Keratinocyte (primary cell): ENCODE measurements at regions not wholly inside any gene's neighbourhood (a gene's known extent, or its start where the extent isn't known, plus 50 kb on each side); places are given as distances from the start of the nearest gene placed in this dataset.

Experiments
- DNase-seq: peaks from one replicate; pipeline ENCODE4 v3.0.0-alpha.2; 2011; ENCODE audit warnings: low read depth, missing footprints, low spot score
- FAIRE-seq: peaks from 2 replicates; lab custom pipeline; 2011; peaks lifted over from hg19 to GRCh38; lab: Jason Lieb, UNC
- H2AFZ ChIP-seq: 2 replicates; pipeline ENCODE4 v1.6.0; 2012; ENCODE audit warnings: low read length, control low read depth, inconsistent platforms; ENCODE audit not compliant: control insufficient read depth
- H3K27ac ChIP-seq: 2 replicates; pipeline ENCODE4 v1.5.1; 2011; ENCODE audit warnings: low read length; ENCODE audit not compliant: control insufficient read depth, insufficient read depth
- H3K27me3 ChIP-seq: 3 replicates; pipeline ENCODE4 v1.6.0; 2011; ENCODE audit warnings: low read length; ENCODE audit not compliant: control insufficient read depth, insufficient read depth; ENCODE audit errors: extremely low read depth
- H3K36me3 ChIP-seq, 2 experiments: 2 replicates in 1 of 2; 3 replicates in 1 of 2; pipeline ENCODE4 v1.5.1; 2011; ENCODE audit warnings: low read length in 2 of 2, mild to moderate bottlenecking in 1 of 2; ENCODE audit not compliant: control insufficient read depth in 2 of 2, insufficient read depth in 2 of 2; ENCODE audit errors: extremely low read depth in 1 of 2
- H3K4me1 ChIP-seq: 3 replicates; pipeline ENCODE4 v1.5.1; 2011; ENCODE audit warnings: low read length; ENCODE audit not compliant: control insufficient read depth, insufficient read depth; ENCODE audit errors: extremely low read depth
- H3K4me2 ChIP-seq: 3 replicates; pipeline ENCODE4 v1.6.0; 2011; ENCODE audit warnings: low read depth, low read length; ENCODE audit not compliant: control insufficient read depth, insufficient read depth; ENCODE audit errors: extremely low read depth
- H3K4me3 ChIP-seq, 3 experiments: fragments of 200-600 bp in 1 of 3; sonication (generic) in 1 of 3; 2 replicates in 2 of 3; 3 replicates in 1 of 3; pipeline ENCODE4 v1.5.1; 2011 to 2016; ENCODE audit warnings: low read length in 3 of 3, mild to moderate bottlenecking in 3 of 3, control low read depth in 2 of 3, inconsistent platforms in 1 of 3, low read depth in 1 of 3, mixed read lengths in 1 of 3, mixed run types in 1 of 3, moderate library complexity in 1 of 3; ENCODE audit not compliant: control insufficient read depth in 2 of 3, insufficient read depth in 2 of 3; ENCODE audit errors: extremely low read depth in 1 of 3
- H3K79me2 ChIP-seq: 2 replicates; pipeline ENCODE4 v1.6.0; 2012; ENCODE audit warnings: low read length; ENCODE audit not compliant: control insufficient read depth, insufficient read depth
- H3K9ac ChIP-seq: 3 replicates; pipeline ENCODE4 v1.6.0; 2011; ENCODE audit warnings: low read length; ENCODE audit not compliant: control insufficient read depth, insufficient read depth; ENCODE audit errors: extremely low read depth
- H3K9me1 ChIP-seq: 3 replicates; pipeline ENCODE4 v1.6.0; 2011; ENCODE audit warnings: low read length; ENCODE audit not compliant: control insufficient read depth, insufficient read depth; ENCODE audit errors: extremely low read depth
- H3K9me3 ChIP-seq: 2 replicates; pipeline ENCODE4 v1.5.1; 2012; ENCODE audit warnings: low read depth, low read length; ENCODE audit not compliant: control insufficient read depth
- H4K20me1 ChIP-seq: 3 replicates; pipeline ENCODE4 v1.6.0; 2011; ENCODE audit warnings: low read length; ENCODE audit not compliant: control insufficient read depth, insufficient read depth; ENCODE audit errors: extremely low read depth
- EZH2 ChIP-seq: IDR thresholded peaks from one replicate; pipeline ENCODE4 v1.6.1; 2012; ENCODE audit warnings: inconsistent platforms, mild to moderate bottlenecking, low read length, moderate library complexity
- dilution Hi-C: fragments of 300-500 bp; cut with MboI; formaldehyde crosslinking; loops from one replicate; pipeline ENCODE4 v1.7.0; 2020; ENCODE audit warnings: low sequenced_read_pairs; ENCODE audit not compliant: extremely low pct_ligation_motif_present
- TF ChIP-seq, protein P1 (sequence below), 3 experiments: IDR thresholded peaks in 1 of 3; conservative IDR thresholded peaks in 1 of 3; optimal IDR thresholded peaks in 1 of 3; 2 replicates in 2 of 3; 3 replicates in 1 of 3; pipeline versions ENCODE3 to v1.5.1; 2011; ENCODE audit warnings: low read length in 3 of 3, mild to moderate bottlenecking in 3 of 3, moderate library complexity in 2 of 3, control low read depth in 1 of 3, inconsistent platforms in 1 of 3; ENCODE audit not compliant: insufficient read depth in 2 of 3; ENCODE audit errors: extremely low read depth in 1 of 3

- no peaks in the 10 kb centered on the region for H3K9me1 ChIP-seq
- no peaks in the 10 kb centered on the region for H3K27me3 ChIP-seq
- no peaks in the 10 kb centered on the region for H4K20me1 ChIP-seq
- H3K4me2 ChIP-seq, result no peak overlapping the region
- dilution Hi-C loops, result no loop called here
- no peaks in the 10 kb centered on the region for H3K9me3 ChIP-seq
- H2AFZ ChIP-seq, result no peak overlapping the region
- FAIRE-seq, result no peak
- no peak overlapping the region for H3K9ac ChIP-seq
- H3K4me1 ChIP-seq, result no peaks in the 10 kb centered on the region
- H3K27ac ChIP-seq, result no peak overlapping the region
- no peak overlapping the region for H3K4me3 ChIP-seq
- DNase-seq, result no peak
- no peaks in the 10 kb centered on the region for H3K79me2 ChIP-seq
- no peaks in the 10 kb centered on the region for H3K36me3 ChIP-seq
- TF ChIP-seq EZH2, result no peak
- TF ChIP-seq, protein P1, sequence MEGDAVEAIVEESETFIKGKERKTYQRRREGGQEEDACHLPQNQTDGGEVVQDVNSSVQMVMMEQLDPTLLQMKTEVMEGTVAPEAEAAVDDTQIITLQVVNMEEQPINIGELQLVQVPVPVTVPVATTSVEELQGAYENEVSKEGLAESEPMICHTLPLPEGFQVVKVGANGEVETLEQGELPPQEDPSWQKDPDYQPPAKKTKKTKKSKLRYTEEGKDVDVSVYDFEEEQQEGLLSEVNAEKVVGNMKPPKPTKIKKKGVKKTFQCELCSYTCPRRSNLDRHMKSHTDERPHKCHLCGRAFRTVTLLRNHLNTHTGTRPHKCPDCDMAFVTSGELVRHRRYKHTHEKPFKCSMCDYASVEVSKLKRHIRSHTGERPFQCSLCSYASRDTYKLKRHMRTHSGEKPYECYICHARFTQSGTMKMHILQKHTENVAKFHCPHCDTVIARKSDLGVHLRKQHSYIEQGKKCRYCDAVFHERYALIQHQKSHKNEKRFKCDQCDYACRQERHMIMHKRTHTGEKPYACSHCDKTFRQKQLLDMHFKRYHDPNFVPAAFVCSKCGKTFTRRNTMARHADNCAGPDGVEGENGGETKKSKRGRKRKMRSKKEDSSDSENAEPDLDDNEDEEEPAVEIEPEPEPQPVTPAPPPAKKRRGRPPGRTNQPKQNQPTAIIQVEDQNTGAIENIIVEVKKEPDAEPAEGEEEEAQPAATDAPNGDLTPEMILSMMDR (optimal IDR thresholded peaks at IDR 0.05 in 1 of 3, IDR thresholded peaks at IDR 0.05 in 1 of 3, conservative IDR thresholded peaks at IDR 0.05 in 1 of 3; ENCODE audit: extremely low read depth in 1 of 3, insufficient read depth in 2 of 3, low read length in 3 of 3), result no peak
Measured at GRCh38 chr14:106821119-106821518, 1294.7 kb downstream of the TMEM121 start.

DNA sequence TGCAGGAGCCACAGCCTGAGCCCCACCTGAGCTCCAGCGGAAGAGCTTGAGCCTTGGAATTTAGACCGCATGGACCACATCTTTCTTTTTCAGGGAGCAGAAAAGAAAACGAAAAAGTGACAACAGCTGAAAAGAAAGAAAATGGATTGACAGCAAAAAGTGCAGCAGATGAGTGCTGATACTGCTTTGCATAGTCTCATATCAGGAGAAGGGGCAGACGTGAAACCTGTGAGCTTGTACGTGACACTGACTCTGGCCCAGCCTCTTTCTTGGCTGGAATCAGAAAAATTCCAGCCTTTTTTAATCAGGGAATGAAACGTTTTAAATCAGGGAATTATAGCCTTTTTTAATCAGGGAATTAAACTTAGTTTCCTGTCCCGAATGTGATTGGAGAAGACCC lies 1296.5 kb downstream of the TMEM121 start:
- dilution Hi-C loops, result no loop called here
- H4K20me1 ChIP-seq, result no peaks in the 10 kb centered on the region
- no peaks in the 10 kb centered on the region for H3K27me3 ChIP-seq
- FAIRE-seq (no peak), DNase-seq (no peak)
- no peak overlapping the region for H3K4me3 ChIP-seq
- H3K9ac ChIP-seq, result no peak overlapping the region
- no peak for TF ChIP-seq EZH2
- H3K27ac ChIP-seq, result no peak overlapping the region
- H3K79me2 ChIP-seq, result no peaks in the 10 kb centered on the region
- no peaks in the 10 kb centered on the region for H3K4me1 ChIP-seq
- H3K9me1 ChIP-seq, result no peaks in the 10 kb centered on the region
- no peak overlapping the region for H3K4me2 ChIP-seq
- H2AFZ ChIP-seq, result no peak overlapping the region
- no peaks in the 10 kb centered on the region for H3K36me3 ChIP-seq
- H3K9me3 ChIP-seq, result no peaks in the 10 kb centered on the region

- Histone ChIP-seq H3K79me2 (no peaks in the 10 kb centered on the region), H3K9me3 (no peaks in the 10 kb centered on the region), H3K27ac (no peak overlapping the region), H3K4me1 (no peaks in the 10 kb centered on the region), H3K9me1 (no peaks in the 10 kb centered on the region), H3K4me3 (no peak overlapping the region), H3K9ac (no peak overlapping the region), H3K27me3 (no peaks in the 10 kb centered on the region), H2AFZ (no peak overlapping the region), H3K4me2 (no peak overlapping the region), H3K36me3 (no peaks in the 10 kb centered on the region), H4K20me1 (no peaks in the 10 kb centered on the region)
- no peak for FAIRE-seq
- DNase-seq, result no peak
- TF ChIP-seq, protein P1 (optimal IDR thresholded peaks at IDR 0.05 in 1 of 3, IDR thresholded peaks at IDR 0.05 in 1 of 3, conservative IDR thresholded peaks at IDR 0.05 in 1 of 3; ENCODE audit: extremely low read depth in 1 of 3, insufficient read depth in 2 of 3, low read length in 3 of 3), result no peak
- TF ChIP-seq EZH2, result no peak
- dilution Hi-C loops, result no loop called here
Measured at GRCh38 chr14:106823552-106823951, 1297.2 kb downstream of the TMEM121 start.
